Activated CD4-positive, alpha-beta T cell treated with anti-CD3 and anti-CD28 coated beads, Interleukin-10, Interleukin-2, amounts not matched to agents 100 ng/mL and 50 ng/mL, durations not matched to agents 16 hours and 8 hours (primary cell): ENCODE measurements at regions not wholly inside any gene's neighbourhood (a gene's known extent, or its start where the extent isn't known, plus 50 kb on each side); places are given as distances from the start of the nearest gene placed in this dataset.

Experiments
- DNase-seq: peaks from one replicate; pipeline ENCODE4 v3.0.0-alpha.2; 2020

GRCh38 chr6:98487612-98488011, 346.8 kb upstream of the POU3F2 start:
- DNase-seq: no peak

GRCh38 chr6:98498144-98498775, 336.1 kb upstream of the POU3F2 start:
- no peak for DNase-seq

- no peak for DNase-seq
Measured at GRCh38 chr6:98498866-98499265, 335.5 kb upstream of the POU3F2 start.

- DNase-seq: no peak
Measured at GRCh38 chr6:98514073-98514720, 320.2 kb upstream of the POU3F2 start.

- DNase-seq: no peak
Measured at GRCh38 chr6:98514796-98515195, 319.6 kb upstream of the POU3F2 start.

GRCh38 chr6:98516206-98516605, 318.2 kb upstream of the POU3F2 start:
- DNase-seq: no peak

- no peak for DNase-seq
Measured at GRCh38 chr6:98516866-98517265, 317.5 kb upstream of the POU3F2 start.

GRCh38 chr6:98525860-98526259, 308.5 kb upstream of the POU3F2 start:
- no peak for DNase-seq

- no peak for DNase-seq
Measured at GRCh38 chr6:98526465-98526864, 307.9 kb upstream of the POU3F2 start.

- DNase-seq: no peak
Measured at GRCh38 chr6:98529364-98529763, 305.0 kb upstream of the POU3F2 start.

GRCh38 chr6:98530732-98531131, 303.6 kb upstream of the POU3F2 start:
- no peak for DNase-seq

GRCh38 chr6:98532004-98532403, 302.4 kb upstream of the POU3F2 start:
- DNase-seq: no peak

- no peak for DNase-seq
Measured at GRCh38 chr6:98539741-98540140, 294.6 kb upstream of the POU3F2 start.

- no peak for DNase-seq
Measured at GRCh38 chr6:98546376-98546775, 288.0 kb upstream of the POU3F2 start.

GRCh38 chr6:98547151-98547550, 287.2 kb upstream of the POU3F2 start:
- DNase-seq: no peak

- DNase-seq: no peak
Measured at GRCh38 chr6:98547634-98548033, 286.7 kb upstream of the POU3F2 start.

- no peak for DNase-seq
Measured at GRCh38 chr6:98548301-98548700, 286.1 kb upstream of the POU3F2 start.

- DNase-seq: no peak
Measured at GRCh38 chr6:98560418-98560817, 274.0 kb upstream of the POU3F2 start.

- no peak for DNase-seq
Measured at GRCh38 chr6:98560841-98561240, 273.5 kb upstream of the POU3F2 start.

- DNase-seq: no peak
Measured at GRCh38 chr6:98566126-98566525, 268.2 kb upstream of the POU3F2 start.

- DNase-seq: no peak
Measured at GRCh38 chr6:98572579-98572978, 261.8 kb upstream of the POU3F2 start.

- DNase-seq: no peak
Measured at GRCh38 chr6:98574984-98575383, 259.4 kb upstream of the POU3F2 start.

- no peak for DNase-seq
Measured at GRCh38 chr6:98576791-98577190, 257.6 kb upstream of the POU3F2 start.

- no peak for DNase-seq
Measured at GRCh38 chr6:98578016-98578415, 256.4 kb upstream of the POU3F2 start.

- no peak for DNase-seq
Measured at GRCh38 chr6:98579079-98579478, 255.3 kb upstream of the POU3F2 start.
